H1 (cell line): ENCODE measurements at regions not wholly inside any gene's neighbourhood (a gene's known extent, or its start where the extent isn't known, plus 50 kb on each side); places are given as distances from the start of the nearest gene placed in this dataset.

ENCODE experiments used
- CTCF ChIA-PET: fragments of 300-600 bp; sonication (Branson Sonifier 250); formaldehyde crosslinking; loops from one replicate; lab custom pipeline; 2021; ENCODE audit not compliant: partially characterized antibody; lab: Charles Lee
- POLR2A ChIA-PET: fragments of 300-600 bp; sonication (Branson Sonifier 250); formaldehyde crosslinking; loops from one replicate; lab custom pipeline; 2021; ENCODE audit warnings: inconsistent platforms; ENCODE audit not compliant: partially characterized antibody; lab: Charles Lee
- DNase-seq, 2 experiments: peaks; one replicate each; pipeline versions ENCODE4 v3.0.0 to v3.0.0-alpha.2; 2010 to 2022; ENCODE audit warnings: low spot score in 2 of 2, low read depth in 1 of 2, mixed read lengths in 1 of 2
- FAIRE-seq: peaks from 2 replicates; lab custom pipeline; 2011; peaks lifted over from hg19 to GRCh38; lab: Jason Lieb, UNC
- H2AFZ ChIP-seq: 2 replicates; pipeline ENCODE4 v1.8.1; 2012; ENCODE audit warnings: low read length, inconsistent platforms
- H2AK5ac ChIP-seq: 2 replicates; pipeline ENCODE4 v1.6.1; 2013; ENCODE audit warnings: low read depth, low read length
- H2BK120ac ChIP-seq: replicated peaks from 2 replicates; pipeline ENCODE3; 2013; ENCODE audit warnings: low read depth, low read length, inconsistent platforms
- H2BK12ac ChIP-seq: 2 replicates; pipeline ENCODE4 v1.6.1; 2013; ENCODE audit warnings: low read depth, low read length
- H2BK15ac ChIP-seq: 2 replicates; pipeline ENCODE4 v1.6.1; 2013; ENCODE audit warnings: low read length
- H2BK20ac ChIP-seq: 2 replicates; pipeline ENCODE4 v1.6.1; 2013; ENCODE audit warnings: low read length
- H2BK5ac ChIP-seq: 2 replicates; pipeline ENCODE4 v1.6.1; 2013; ENCODE audit warnings: low read depth, low read length
- H3K14ac ChIP-seq: 2 replicates; pipeline ENCODE4 v1.6.1; 2013; ENCODE audit warnings: inconsistent platforms; ENCODE audit not compliant: insufficient read length
- H3K18ac ChIP-seq: 2 replicates; pipeline ENCODE4 v1.6.1; 2013; ENCODE audit warnings: low read length; ENCODE audit errors: extremely low read depth
- H3K23ac ChIP-seq: 2 replicates; pipeline ENCODE4 v1.6.1; 2013; ENCODE audit warnings: inconsistent platforms; ENCODE audit not compliant: insufficient read length
- H3K23me2 ChIP-seq: 2 replicates; pipeline ENCODE4 v1.6.1; 2013; ENCODE audit warnings: low read depth, low read length
- H3K27ac ChIP-seq: 2 replicates; pipeline ENCODE4 v1.6.1; 2011; ENCODE audit warnings: low read depth, low read length, inconsistent platforms
- H3K27me3 ChIP-seq, 4 experiments: replicated peaks in 1 of 4; 1 replicate in 1 of 4; 2 replicates in 3 of 4; pipeline versions ENCODE4 v1.6.1 to v1.8.1; 2011 to 2013; ENCODE audit warnings: low read length in 3 of 4, mild to moderate bottlenecking in 3 of 4, inconsistent platforms in 2 of 4, mixed read lengths in 2 of 4, moderate library complexity in 1 of 4; ENCODE audit not compliant: control insufficient read depth in 3 of 4, insufficient read depth in 3 of 4; ENCODE audit errors: extremely low read depth in 1 of 4
- H3K36me3 ChIP-seq, 4 experiments: 2 replicates each; pipeline versions ENCODE4 v1.6.1 to v1.8.1; 2011 to 2013; ENCODE audit warnings: mild to moderate bottlenecking in 4 of 4, low read length in 3 of 4, moderate library complexity in 2 of 4, control low read depth in 1 of 4, inconsistent platforms in 1 of 4; ENCODE audit not compliant: insufficient read depth in 4 of 4, control insufficient read depth in 2 of 4
- H3K4ac ChIP-seq: replicated peaks from 2 replicates; pipeline ENCODE3; 2013; ENCODE audit warnings: low read length, low read depth, mixed read lengths, inconsistent platforms; ENCODE audit not compliant: insufficient read length
- H3K4me1 ChIP-seq, 4 experiments: replicated peaks in 1 of 4; 1 replicate in 1 of 4; 2 replicates in 3 of 4; pipeline versions ENCODE4 v1.6.1 to v1.8.1; 2011 to 2013; ENCODE audit warnings: low read length in 3 of 4, inconsistent platforms in 2 of 4, mixed read lengths in 1 of 4; ENCODE audit not compliant: insufficient read depth in 4 of 4, control insufficient read depth in 3 of 4
- H3K4me2 ChIP-seq, 2 experiments: 2 replicates each; pipeline versions ENCODE4 v1.6.1 to v1.8.1; 2011 to 2013; ENCODE audit warnings: low read depth in 2 of 2, low read length in 2 of 2, control low read depth in 1 of 2, inconsistent platforms in 1 of 2, mild to moderate bottlenecking in 1 of 2; ENCODE audit not compliant: insufficient read depth in 1 of 2
- H3K4me3 ChIP-seq, 4 experiments: fragments of 200-600, 300-600 bp in 1 of 4; sonication (generic), shearing (Covaris generic), sonication (Bioruptor Twin) in 1 of 4; 2 replicates each; pipeline versions ENCODE4 v1.5.1 to v1.8.1; 2011 to 2016; ENCODE audit warnings: low read length in 4 of 4, low read depth in 3 of 4, control low read depth in 2 of 4, inconsistent platforms in 2 of 4, mild to moderate bottlenecking in 2 of 4, mixed read lengths in 1 of 4, moderate library complexity in 1 of 4; ENCODE audit not compliant: insufficient read depth in 2 of 4; ENCODE audit errors: extremely low read depth in 1 of 4
- H3K56ac ChIP-seq: replicated peaks from 2 replicates; pipeline ENCODE3; 2013; ENCODE audit warnings: low read depth, mild to moderate bottlenecking, mixed read lengths, low read length, inconsistent platforms; ENCODE audit not compliant: insufficient read length
- H3K79me1 ChIP-seq: 2 replicates; pipeline ENCODE4 v1.6.1; 2013; ENCODE audit warnings: low read depth, low read length, control low read depth
- H3K79me2 ChIP-seq, 2 experiments: 2 replicates each; pipeline versions ENCODE4 v1.6.1 to v1.8.1; 2012 to 2013; ENCODE audit warnings: low read length in 2 of 2, mild to moderate bottlenecking in 2 of 2, inconsistent platforms in 1 of 2; ENCODE audit not compliant: insufficient read depth in 2 of 2, control insufficient read depth in 1 of 2
- H3K9ac ChIP-seq, 4 experiments: replicated peaks in 1 of 4; 1 replicate in 1 of 4; 2 replicates in 3 of 4; pipeline versions ENCODE4 v1.6.1 to v1.8.1; 2011 to 2013; ENCODE audit warnings: low read depth in 3 of 4, low read length in 3 of 4, control low read depth in 2 of 4, mild to moderate bottlenecking in 2 of 4, moderate library complexity in 2 of 4, inconsistent platforms in 1 of 4; ENCODE audit errors: extremely low read depth in 1 of 4
- H3K9me3 ChIP-seq, 2 experiments: 2 replicates each; pipeline versions ENCODE4 v1.6.1 to v1.8.1; 2012 to 2013; ENCODE audit warnings: mild to moderate bottlenecking in 2 of 2, moderate library complexity in 2 of 2, control low read depth in 1 of 2, inconsistent platforms in 1 of 2, low read depth in 1 of 2, low read length in 1 of 2, mixed read lengths in 1 of 2; ENCODE audit not compliant: insufficient read depth in 2 of 2
- H4K20me1 ChIP-seq, 2 experiments: replicated peaks in 1 of 2; 2 replicates each; pipeline versions ENCODE3 to v1.8.1; 2011 to 2013; ENCODE audit warnings: inconsistent platforms in 2 of 2, low read length in 2 of 2, mild to moderate bottlenecking in 1 of 2; ENCODE audit not compliant: insufficient read depth in 2 of 2, control insufficient read depth in 1 of 2
- H4K5ac ChIP-seq: 2 replicates; pipeline ENCODE4 v1.6.1; 2013; ENCODE audit warnings: low read length, low read depth, mixed read lengths, inconsistent platforms; ENCODE audit not compliant: insufficient read length
- H4K8ac ChIP-seq: 2 replicates; pipeline ENCODE4 v1.8.0; 2013; ENCODE audit warnings: mild to moderate bottlenecking, moderate library complexity, low read length, inconsistent platforms; ENCODE audit not compliant: insufficient read depth; ENCODE audit errors: extremely low read depth
- H4K91ac ChIP-seq: replicated peaks from 2 replicates; pipeline ENCODE3; 2013; ENCODE audit warnings: low read length, mixed read lengths, inconsistent platforms; ENCODE audit not compliant: insufficient read length
- RFX5 ChIP-seq: IDR thresholded peaks from 2 replicates; pipeline ENCODE4 v1.6.1; 2011; ENCODE audit warnings: low read depth, low read length, improper control_type of control experiment, borderline replicate concordance
- ZNF274 ChIP-seq: IDR thresholded peaks from 2 replicates; pipeline ENCODE4 v1.7.0; 2012; ENCODE audit warnings: low read length, borderline replicate concordance; ENCODE audit errors: extremely low read depth
- WGBS, 2 experiments: shearing (Covaris generic) in 1 of 2; methylation state at CpG; one replicate each; pipeline versions ENCODE4 v1.1.6 to v1.1.7; 2013 to 2015; ENCODE audit warnings: low lambda C conversion rate in 2 of 2, mixed read lengths in 2 of 2, inconsistent platforms in 1 of 2, low coverage in 1 of 2, missing lambda C conversion rate in 1 of 2; ENCODE audit not compliant: insufficient replicate concordance in 2 of 2, insufficient coverage in 1 of 2, insufficient read length in 1 of 2; ENCODE audit errors: extremely low coverage in 1 of 2, missing lambda C conversion rate in 1 of 2; 5-methylcytosine and 5-hydroxymethylcytosine counted together

DNA sequence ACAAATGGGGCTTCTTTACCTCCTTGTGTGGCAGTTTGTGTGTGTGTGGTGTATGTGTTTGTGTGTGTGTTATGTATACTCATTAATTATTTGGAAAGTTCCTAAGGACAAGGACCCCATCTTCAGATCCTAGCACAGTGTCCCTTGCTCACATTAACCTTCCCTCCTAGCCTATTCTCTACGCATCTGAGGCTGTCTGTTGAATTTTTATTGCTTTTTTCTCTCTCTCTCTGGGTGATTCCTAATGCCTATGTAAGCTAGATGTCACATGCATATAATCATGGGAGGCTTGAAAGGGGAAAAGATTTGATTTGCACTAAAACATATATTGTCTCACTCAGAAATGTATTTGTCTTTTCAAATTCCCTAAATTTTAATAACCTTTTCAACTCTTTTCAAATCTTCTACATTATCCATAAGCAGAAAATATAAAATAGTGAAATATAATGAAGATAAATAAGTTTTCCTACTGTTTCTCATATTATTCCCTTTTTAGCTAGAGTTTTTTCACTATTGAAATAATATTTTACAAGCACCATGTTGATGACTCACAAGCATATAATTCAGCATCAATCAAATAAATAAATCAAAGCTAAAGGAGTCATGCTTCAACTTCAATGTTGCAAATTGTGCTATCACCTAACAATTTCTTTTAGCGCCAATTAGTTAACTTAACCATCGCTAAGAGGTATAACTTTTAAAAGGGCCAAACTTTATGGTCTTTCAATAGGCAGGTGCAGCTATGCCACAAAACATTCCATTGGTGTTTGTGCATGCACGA is 199.0 kb upstream of the ERBB4 start:
- Histone ChIP-seq H2AK5ac (no peak overlapping the region), H3K9me3 (no peaks in the 10 kb centered on the region), H3K18ac (no peak overlapping the region), H3K14ac (no peak overlapping the region), H4K91ac (no peak overlapping the region), H3K79me2 (no peaks in the 10 kb centered on the region), H3K23ac (no peak overlapping the region), H2BK20ac (no peak overlapping the region), H2BK12ac (no peak overlapping the region), H3K79me1 (no peaks in the 10 kb centered on the region), H2BK5ac (no peak overlapping the region), H2BK120ac (no peak overlapping the region), H4K8ac (no peak overlapping the region), H3K9ac (no peak overlapping the region), H4K20me1 (no peaks in the 10 kb centered on the region), H3K27me3 (no peaks in the 10 kb centered on the region), H3K4me2 (no peak overlapping the region), H4K5ac (no peak overlapping the region), H3K23me2 (no peaks in the 10 kb centered on the region; the same call in 1 of the 2 replicates), H2AFZ (no peak overlapping the region), H3K36me3 (no peaks in the 10 kb centered on the region), H3K4ac (no peak overlapping the region), H3K4me1 (no peaks in the 10 kb centered on the region), H3K27ac (no peak overlapping the region), H2BK15ac (no peak overlapping the region), H3K56ac (no peak overlapping the region), H3K4me3 (no peak overlapping the region)
- CTCF ChIA-PET = interaction anchor here (1.3 to 1.7 kb wide), 2 partner anchors 14 to 51 kb away, joined by 3 to 4 read pairs; no protein-coding TSS in a partner anchor
- POLR2A ChIA-PET = no interaction called here
- FAIRE-seq (no peak), DNase-seq (no peak)
- 97% methylated on average over 4 of the region's 4 CpGs; no CpG with 5 or more reads in 1 of the 2 experiments for WGBS, 2 experiments
- TF ChIP-seq RFX5 (no peak), ZNF274 (no peak)
